CD8-positive, alpha-beta memory T cell (primary cell): ENCODE measurements at regions not wholly inside any gene's neighbourhood (a gene's known extent, or its start where the extent isn't known, plus 50 kb on each side); places are given as distances from the start of the nearest gene placed in this dataset.

Experiments
- CTCF ChIA-PET: fragments of 350-600 bp; sonication (Branson Sonifier 250); formaldehyde crosslinking; loops from one replicate; lab custom pipeline; 2021; ENCODE audit warnings: antibody characterized with exemption; lab: Charles Lee
- POLR2A ChIA-PET: fragments of 350-600 bp; sonication (Branson Sonifier 250); formaldehyde crosslinking; loops from one replicate; lab custom pipeline; 2021; ENCODE audit warnings: antibody characterized with exemption; lab: Charles Lee
- DNase-seq, 5 donors: peaks; one replicate each; pipeline versions ENCODE4 v3.0.0 to v3.0.0-alpha.2; 2020 to 2022; ENCODE audit warnings: mixed read lengths in 1 of 5
- H3K27ac ChIP-seq: one replicate; pipeline ENCODE4 v1.7.0; 2013; ENCODE audit warnings: low read depth, mild to moderate bottlenecking, low read length, moderate library complexity
- H3K27me3 ChIP-seq: 2 replicates; pipeline ENCODE4 v1.7.0; 2013; ENCODE audit warnings: low read length, mild to moderate bottlenecking; ENCODE audit not compliant: insufficient read depth, poor library complexity, severe bottlenecking
- H3K36me3 ChIP-seq: 2 replicates; pipeline ENCODE4 v1.7.0; 2013; ENCODE audit warnings: mild to moderate bottlenecking, low read length, moderate library complexity; ENCODE audit not compliant: insufficient read depth
- H3K4me1 ChIP-seq: 2 replicates; pipeline ENCODE4 v1.7.0; 2013; ENCODE audit warnings: mild to moderate bottlenecking, low read length, moderate library complexity; ENCODE audit not compliant: insufficient read depth
- H3K4me3 ChIP-seq: 2 replicates; pipeline ENCODE4 v1.7.0; 2013; ENCODE audit warnings: mild to moderate bottlenecking, low read length
- H3K9me3 ChIP-seq: 2 replicates; pipeline ENCODE4 v1.7.0; 2013; ENCODE audit warnings: mild to moderate bottlenecking, low read length
- H3K27ac Mint-ChIP-seq, 8 donors: one replicate each; pipeline ENCODE4 v1.8.0; 2020 to 2021; ENCODE audit warnings: mixed read lengths in 8 of 8, mild to moderate bottlenecking in 6 of 8, inconsistent platforms in 3 of 8, moderate library complexity in 3 of 8
- H3K27me3 Mint-ChIP-seq, 2 donors: one replicate each; pipeline ENCODE4 v1.8.0; 2020 to 2021; ENCODE audit warnings: mixed read lengths in 2 of 2, mild to moderate bottlenecking in 1 of 2, moderate library complexity in 1 of 2
- H3K36me3 Mint-ChIP-seq, 3 donors: one replicate each; pipeline ENCODE4 v1.8.0; 2020 to 2021; ENCODE audit warnings: mixed read lengths in 3 of 3, inconsistent platforms in 1 of 3, mild to moderate bottlenecking in 1 of 3
- H3K4me1 Mint-ChIP-seq, 3 donors: one replicate each; pipeline ENCODE4 v1.8.0; 2020 to 2021; ENCODE audit warnings: mixed read lengths in 3 of 3, inconsistent platforms in 1 of 3, mild to moderate bottlenecking in 1 of 3
- H3K4me3 Mint-ChIP-seq, 7 donors: one replicate each; pipeline ENCODE4 v1.8.0; 2020 to 2021; ENCODE audit warnings: mixed read lengths in 7 of 7, mild to moderate bottlenecking in 6 of 7, moderate library complexity in 4 of 7, inconsistent platforms in 2 of 7
- H3K9me3 Mint-ChIP-seq, 5 donors: one replicate each; pipeline ENCODE4 v1.8.0; 2020 to 2022; ENCODE audit warnings: mixed read lengths in 5 of 5, mild to moderate bottlenecking in 3 of 5, moderate library complexity in 2 of 5, inconsistent platforms in 1 of 5

- Mint-ChIP-seq H3K36me3 (no peaks in the 10 kb centered on the region), H3K27me3 (no peaks in the 10 kb centered on the region), H3K27ac (no peak overlapping the region), H3K4me3 (no peak overlapping the region), H3K9me3 (no peaks in the 10 kb centered on the region), H3K4me1 (no peaks in the 10 kb centered on the region)
- Histone ChIP-seq H3K4me3 (no peak overlapping the region), H3K4me1 (no peaks in the 10 kb centered on the region), H3K36me3 (no peaks in the 10 kb centered on the region), H3K27me3 (no peaks in the 10 kb centered on the region), H3K27ac (no peak overlapping the region), H3K9me3 (no peaks in the 10 kb centered on the region)
- CTCF ChIA-PET: no interaction called here
- no peak for DNase-seq
- POLR2A ChIA-PET: no interaction called here
Observed at GRCh38 chr13:82654143-82654542, 1228.1 kb downstream of the SLITRK1 start.

- no peaks in the 10 kb centered on the region for H3K36me3 Mint-ChIP-seq
- H3K4me1 Mint-ChIP-seq: no peaks in the 10 kb centered on the region
- no peak overlapping the region for H3K27ac ChIP-seq
- H3K27me3 Mint-ChIP-seq: no peaks in the 10 kb centered on the region
- H3K9me3 Mint-ChIP-seq: no peaks in the 10 kb centered on the region
- no peaks in the 10 kb centered on the region for H3K4me1 ChIP-seq
- H3K4me3 ChIP-seq: no peak overlapping the region
- no peak for DNase-seq
- no peak overlapping the region for H3K4me3 Mint-ChIP-seq
- H3K27ac Mint-ChIP-seq: no peak overlapping the region
- H3K36me3 ChIP-seq: no peaks in the 10 kb centered on the region
- H3K9me3 ChIP-seq: no peaks in the 10 kb centered on the region
- CTCF ChIA-PET: no interaction called here
- POLR2A ChIA-PET: no interaction called here
- no peaks in the 10 kb centered on the region for H3K27me3 ChIP-seq
Observed at GRCh38 chr13:82647540-82647939, 1234.7 kb downstream of the SLITRK1 start.

GRCh38 chr13:82636119-82636518 is 1246.2 kb downstream of the SLITRK1 start:
- no peaks in the 10 kb centered on the region for H3K27me3 Mint-ChIP-seq
- no peak overlapping the region for H3K4me3 ChIP-seq
- no peaks in the 10 kb centered on the region for H3K36me3 ChIP-seq
- no peak overlapping the region for H3K27ac Mint-ChIP-seq
- H3K4me3 Mint-ChIP-seq: no peak overlapping the region
- H3K4me1 Mint-ChIP-seq: no peaks in the 10 kb centered on the region
- DNase-seq: no peak
- no peaks in the 10 kb centered on the region for H3K36me3 Mint-ChIP-seq
- peaks cover 0 to 2% (median 0%) of the 10 kb centered on the region in 5 donors for H3K9me3 Mint-ChIP-seq
- H3K9me3 ChIP-seq: no peaks in the 10 kb centered on the region
- CTCF ChIA-PET: no interaction called here
- POLR2A ChIA-PET: no interaction called here
- no peaks in the 10 kb centered on the region for H3K27me3 ChIP-seq
- no peaks in the 10 kb centered on the region for H3K4me1 ChIP-seq
- H3K27ac ChIP-seq: no peak overlapping the region

GRCh38 chr13:82634946-82635345 is 1247.3 kb downstream of the SLITRK1 start:
- H3K9me3 Mint-ChIP-seq: peaks cover 0 to 2% (median 0%) of the 10 kb centered on the region in 5 donors
- no peak overlapping the region for H3K27ac Mint-ChIP-seq
- no peak overlapping the region for H3K4me3 Mint-ChIP-seq
- ChIA-PET POLR2A (no interaction called here), CTCF (no interaction called here)
- no peak for DNase-seq
- no peaks in the 10 kb centered on the region for H3K36me3 Mint-ChIP-seq
- no peaks in the 10 kb centered on the region for H3K27me3 Mint-ChIP-seq
- Histone ChIP-seq H3K9me3 (no peaks in the 10 kb centered on the region), H3K36me3 (no peaks in the 10 kb centered on the region), H3K27ac (no peak overlapping the region), H3K4me1 (no peaks in the 10 kb centered on the region), H3K27me3 (no peaks in the 10 kb centered on the region), H3K4me3 (no peak overlapping the region)
- no peaks in the 10 kb centered on the region for H3K4me1 Mint-ChIP-seq

- H3K4me1 Mint-ChIP-seq: no peaks in the 10 kb centered on the region
- CTCF ChIA-PET: no interaction called here
- no peaks in the 10 kb centered on the region for H3K36me3 ChIP-seq
Observed at GRCh38 chr13:82627183-82627582, 1255.1 kb downstream of the SLITRK1 start.

GRCh38 chr13:82625717-82626116 is 1256.6 kb downstream of the SLITRK1 start:
- Mint-ChIP-seq H3K27ac (no peak overlapping the region), H3K4me3 (no peak overlapping the region), H3K9me3 (no peaks in the 10 kb centered on the region), H3K27me3 (no peaks in the 10 kb centered on the region), H3K36me3 (no peaks in the 10 kb centered on the region), H3K4me1 (no peaks in the 10 kb centered on the region)
- Histone ChIP-seq H3K4me1 (no peaks in the 10 kb centered on the region), H3K4me3 (no peak overlapping the region), H3K27me3 (no peaks in the 10 kb centered on the region), H3K27ac (no peak overlapping the region), H3K9me3 (no peaks in the 10 kb centered on the region), H3K36me3 (no peaks in the 10 kb centered on the region)
- no peak for DNase-seq
- CTCF ChIA-PET: no interaction called here
- POLR2A ChIA-PET: no interaction called here

More at GRCh38 chr13:82627183-82627582, 1255.1 kb downstream of the SLITRK1 start:
- H3K4me1 ChIP-seq: no peaks in the 10 kb centered on the region
- DNase-seq: no peak
- Mint-ChIP-seq H3K27me3 (no peaks in the 10 kb centered on the region), H3K27ac (no peak overlapping the region), H3K4me3 (no peak overlapping the region), H3K9me3 (no peaks in the 10 kb centered on the region), H3K36me3 (no peaks in the 10 kb centered on the region)
- H3K4me3 ChIP-seq: no peak overlapping the region
- no peaks in the 10 kb centered on the region for H3K27me3 ChIP-seq
- POLR2A ChIA-PET: no interaction called here
- no peaks in the 10 kb centered on the region for H3K9me3 ChIP-seq
- H3K27ac ChIP-seq: no peak overlapping the region

GRCh38 chr13:82615043-82615442 is 1267.2 kb downstream of the SLITRK1 start:
- Histone ChIP-seq H3K27ac (no peak overlapping the region), H3K27me3 (no peaks in the 10 kb centered on the region), H3K9me3 (no peaks in the 10 kb centered on the region), H3K4me3 (no peak overlapping the region), H3K4me1 (no peaks in the 10 kb centered on the region), H3K36me3 (no peaks in the 10 kb centered on the region)
- ChIA-PET POLR2A (no interaction called here), CTCF (no interaction called here)
- Mint-ChIP-seq H3K9me3 (peaks cover 0 to 5% (median 3%) of the 10 kb centered on the region in 5 donors), H3K27me3 (no peaks in the 10 kb centered on the region), H3K27ac (no peak overlapping the region), H3K36me3 (no peaks in the 10 kb centered on the region), H3K4me3 (no peak overlapping the region), H3K4me1 (no peaks in the 10 kb centered on the region)
- no peak for DNase-seq

GRCh38 chr13:82614086-82614485 is 1268.2 kb downstream of the SLITRK1 start:
- H3K9me3 Mint-ChIP-seq: peaks cover 0 to 9% (median 3%) of the 10 kb centered on the region in 5 donors
- Histone ChIP-seq H3K27me3 (no peaks in the 10 kb centered on the region), H3K4me1 (no peaks in the 10 kb centered on the region), H3K27ac (no peak overlapping the region), H3K36me3 (no peaks in the 10 kb centered on the region), H3K4me3 (no peak overlapping the region), H3K9me3 (no peaks in the 10 kb centered on the region)
- H3K4me3 Mint-ChIP-seq: no peak overlapping the region
- H3K36me3 Mint-ChIP-seq: no peaks in the 10 kb centered on the region
- ChIA-PET CTCF (no interaction called here), POLR2A (no interaction called here)
- no peak for DNase-seq
- no peaks in the 10 kb centered on the region for H3K27me3 Mint-ChIP-seq
- H3K4me1 Mint-ChIP-seq: no peaks in the 10 kb centered on the region
- no peak overlapping the region for H3K27ac Mint-ChIP-seq

- H3K27me3 Mint-ChIP-seq: no peaks in the 10 kb centered on the region
- no peaks in the 10 kb centered on the region for H3K36me3 ChIP-seq
- H3K9me3 Mint-ChIP-seq: peaks cover 7 to 31% (median 11%) of the 10 kb centered on the region in 5 donors
- ChIA-PET CTCF (no interaction called here), POLR2A (no interaction called here)
- no peak overlapping the region for H3K4me3 ChIP-seq
- no peak overlapping the region for H3K4me3 Mint-ChIP-seq
- H3K4me1 ChIP-seq: no peaks in the 10 kb centered on the region
- H3K4me1 Mint-ChIP-seq: no peaks in the 10 kb centered on the region
- no peak overlapping the region for H3K27ac Mint-ChIP-seq
- no peaks in the 10 kb centered on the region for H3K9me3 ChIP-seq
- no peak overlapping the region for H3K27ac ChIP-seq
- no peaks in the 10 kb centered on the region for H3K27me3 ChIP-seq
- DNase-seq: no peak
- no peaks in the 10 kb centered on the region for H3K36me3 Mint-ChIP-seq
Observed at GRCh38 chr13:82606008-82606407, 1276.3 kb downstream of the SLITRK1 start.
